ENCODE measurements at regions not wholly inside any gene's neighbourhood (a gene's known extent, or its start where the extent isn't known, plus 50 kb on each side); places are given as distances from the start of the nearest gene placed in this dataset.
A peak's percentile ranks its signal among the peaks of the same experiment; 100 is the strongest.

DNA sequence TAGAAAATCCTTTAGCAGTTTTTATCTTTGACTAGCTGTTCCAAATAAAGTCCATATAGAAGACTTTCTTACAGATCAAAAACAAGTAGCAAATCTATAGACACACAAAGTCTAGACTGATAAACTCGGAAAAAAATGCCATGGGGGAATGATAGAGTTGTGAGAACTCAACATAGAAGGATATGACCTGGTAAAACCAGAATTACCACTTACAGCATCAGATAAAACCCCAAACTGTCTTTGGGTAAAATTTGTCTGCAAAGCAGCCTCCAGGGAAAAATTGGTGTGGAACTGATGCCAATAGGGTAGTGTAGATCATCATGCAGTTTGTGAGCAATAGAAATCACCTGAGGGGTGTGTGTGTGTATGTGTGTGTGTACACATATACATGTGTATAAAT, 579.1 kb downstream of the SPOCK3 start:
- no peaks in the 10 kb centered on the region for H3K79me2 ChIP-seq (ENCODE audit: insufficient read depth, low read length)
- H2AFZ ChIP-seq (ENCODE audit: low read depth, low read length), result no peak overlapping the region
- H4K20me1 ChIP-seq (ENCODE audit: insufficient read depth, low read length), result no peaks in the 10 kb centered on the region
- H3K27ac Mint-ChIP-seq (ENCODE audit: unreplicated experiment), result no peak overlapping the region
- H3K36me3 Mint-ChIP-seq (ENCODE audit: low read depth, unreplicated experiment), result no peaks in the 10 kb centered on the region
- H3K4me1 ChIP-seq (ENCODE audit: insufficient read depth, low read length), result no peaks in the 10 kb centered on the region
- H3K4me2 ChIP-seq (ENCODE audit: low read length), result no peak overlapping the region
- FAIRE-seq (no peak), DNase-seq (ENCODE audit: low read depth) (no peak)
- no peaks in the 10 kb centered on the region for H3K9me3 ChIP-seq (ENCODE audit: insufficient read depth, low read depth, low read length)
- H3K36me3 ChIP-seq (ENCODE audit: insufficient read depth, low read length), result no peaks in the 10 kb centered on the region
- H3K27me3 ChIP-seq (ENCODE audit: insufficient read depth, low read length), result no peaks in the 10 kb centered on the region
- no peaks in the 10 kb centered on the region for H3K9me3 Mint-ChIP-seq (ENCODE audit: unreplicated experiment)
- no peaks in the 10 kb centered on the region for H3K27me3 Mint-ChIP-seq (ENCODE audit: low read depth, unreplicated experiment)
- TF ChIP-seq, protein P1, sequence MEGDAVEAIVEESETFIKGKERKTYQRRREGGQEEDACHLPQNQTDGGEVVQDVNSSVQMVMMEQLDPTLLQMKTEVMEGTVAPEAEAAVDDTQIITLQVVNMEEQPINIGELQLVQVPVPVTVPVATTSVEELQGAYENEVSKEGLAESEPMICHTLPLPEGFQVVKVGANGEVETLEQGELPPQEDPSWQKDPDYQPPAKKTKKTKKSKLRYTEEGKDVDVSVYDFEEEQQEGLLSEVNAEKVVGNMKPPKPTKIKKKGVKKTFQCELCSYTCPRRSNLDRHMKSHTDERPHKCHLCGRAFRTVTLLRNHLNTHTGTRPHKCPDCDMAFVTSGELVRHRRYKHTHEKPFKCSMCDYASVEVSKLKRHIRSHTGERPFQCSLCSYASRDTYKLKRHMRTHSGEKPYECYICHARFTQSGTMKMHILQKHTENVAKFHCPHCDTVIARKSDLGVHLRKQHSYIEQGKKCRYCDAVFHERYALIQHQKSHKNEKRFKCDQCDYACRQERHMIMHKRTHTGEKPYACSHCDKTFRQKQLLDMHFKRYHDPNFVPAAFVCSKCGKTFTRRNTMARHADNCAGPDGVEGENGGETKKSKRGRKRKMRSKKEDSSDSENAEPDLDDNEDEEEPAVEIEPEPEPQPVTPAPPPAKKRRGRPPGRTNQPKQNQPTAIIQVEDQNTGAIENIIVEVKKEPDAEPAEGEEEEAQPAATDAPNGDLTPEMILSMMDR (IDR thresholded peaks at IDR 0.05; ENCODE audit: insufficient read depth, low read depth, low read length), result no peak
- TF ChIP-seq EZH2 (IDR thresholded peaks at IDR 0.05; ENCODE audit: insufficient read depth, low read length), result no peak
- no peak overlapping the region for H3K4me3 ChIP-seq (ENCODE audit: insufficient read depth, low read depth, low read length)
- H3K4me1 Mint-ChIP-seq (ENCODE audit: low read depth, unreplicated experiment), result peaks cover 11% of the 10 kb centered on the region
- no peak overlapping the region for H3K9ac ChIP-seq (ENCODE audit: low read length)
- no peak overlapping the region for H3K27ac ChIP-seq (ENCODE audit: low read depth, low read length)
- no peak overlapping the region for H3K4me3 Mint-ChIP-seq (ENCODE audit: unreplicated experiment)

DNA sequence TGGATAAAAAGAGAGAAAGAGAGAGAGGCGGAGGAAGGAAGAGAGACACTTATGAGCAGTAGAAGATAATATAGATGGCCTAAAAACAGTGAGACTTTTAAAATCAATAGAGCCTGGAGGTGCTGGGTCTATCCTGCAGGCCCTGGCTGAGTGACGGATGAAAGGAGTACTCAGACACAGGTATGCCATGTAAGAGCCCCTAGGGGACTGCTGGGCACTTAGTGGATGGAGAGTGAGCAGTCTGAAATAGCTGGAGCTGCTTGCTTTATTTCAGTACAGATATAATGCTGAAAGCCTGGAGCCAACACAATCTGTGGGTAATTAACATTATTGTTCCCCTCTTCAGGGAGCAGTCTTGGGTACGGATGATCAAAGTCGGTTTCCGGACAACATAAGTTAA, 578.6 kb downstream of the SPOCK3 start:
- H3K9me3 Mint-ChIP-seq (ENCODE audit: unreplicated experiment), result no peaks in the 10 kb centered on the region
- Histone ChIP-seq H3K27me3 (ENCODE audit: insufficient read depth, low read length) (no peaks in the 10 kb centered on the region), H2AFZ (ENCODE audit: low read depth, low read length) (no peak overlapping the region), H3K4me1 (ENCODE audit: insufficient read depth, low read length) (no peaks in the 10 kb centered on the region), H3K4me2 (ENCODE audit: low read length) (no peak overlapping the region), H3K79me2 (ENCODE audit: insufficient read depth, low read length) (no peaks in the 10 kb centered on the region), H3K9me3 (ENCODE audit: insufficient read depth, low read depth, low read length) (no peaks in the 10 kb centered on the region), H3K4me3 (ENCODE audit: insufficient read depth, low read depth, low read length) (no peak overlapping the region), H3K36me3 (ENCODE audit: insufficient read depth, low read length) (no peaks in the 10 kb centered on the region), H3K27ac (ENCODE audit: low read depth, low read length) (no peak overlapping the region), H3K9ac (ENCODE audit: low read length) (no peak overlapping the region), H4K20me1 (ENCODE audit: insufficient read depth, low read length) (no peaks in the 10 kb centered on the region)
- TF ChIP-seq, protein P1 (IDR thresholded peaks at IDR 0.05; ENCODE audit: insufficient read depth, low read depth, low read length), result no peak
- TF ChIP-seq EZH2 (IDR thresholded peaks at IDR 0.05; ENCODE audit: insufficient read depth, low read length), result no peak
- H3K4me1 Mint-ChIP-seq (ENCODE audit: low read depth, unreplicated experiment), result peaks cover 11% of the 10 kb centered on the region
- DNase-seq (ENCODE audit: low read depth) (no peak), FAIRE-seq (no peak)
- no peak overlapping the region for H3K27ac Mint-ChIP-seq (ENCODE audit: unreplicated experiment)
- H3K36me3 Mint-ChIP-seq (ENCODE audit: low read depth, unreplicated experiment), result no peaks in the 10 kb centered on the region
- H3K27me3 Mint-ChIP-seq (ENCODE audit: low read depth, unreplicated experiment), result no peaks in the 10 kb centered on the region
- H3K4me3 Mint-ChIP-seq (ENCODE audit: unreplicated experiment), result no peak overlapping the region

- Mint-ChIP-seq H3K36me3 (ENCODE audit: low read depth, unreplicated experiment) (no peaks in the 10 kb centered on the region), H3K9me3 (ENCODE audit: unreplicated experiment) (no peaks in the 10 kb centered on the region), H3K27me3 (ENCODE audit: low read depth, unreplicated experiment) (no peaks in the 10 kb centered on the region), H3K4me3 (ENCODE audit: unreplicated experiment) (no peak overlapping the region), H3K4me1 (ENCODE audit: low read depth, unreplicated experiment) (peaks cover 11% of the 10 kb centered on the region), H3K27ac (ENCODE audit: unreplicated experiment) (peak overlapping the region; percentile 38)
- Histone ChIP-seq H3K4me3 (ENCODE audit: insufficient read depth, low read depth, low read length) (no peak overlapping the region), H3K4me1 (ENCODE audit: insufficient read depth, low read length) (no peaks in the 10 kb centered on the region), H3K9ac (ENCODE audit: low read length) (no peak overlapping the region), H3K27ac (ENCODE audit: low read depth, low read length) (no peak overlapping the region), H3K4me2 (ENCODE audit: low read length) (peak overlapping the region; percentile 7), H3K27me3 (ENCODE audit: insufficient read depth, low read length) (no peaks in the 10 kb centered on the region), H4K20me1 (ENCODE audit: insufficient read depth, low read length) (no peaks in the 10 kb centered on the region), H2AFZ (ENCODE audit: low read depth, low read length) (no peak overlapping the region), H3K9me3 (ENCODE audit: insufficient read depth, low read depth, low read length) (no peaks in the 10 kb centered on the region), H3K36me3 (ENCODE audit: insufficient read depth, low read length) (no peaks in the 10 kb centered on the region), H3K79me2 (ENCODE audit: insufficient read depth, low read length) (no peaks in the 10 kb centered on the region)
- FAIRE-seq, result no peak
- TF ChIP-seq EZH2 (IDR thresholded peaks at IDR 0.05; ENCODE audit: insufficient read depth, low read length), result no peak
- TF ChIP-seq, protein P1 (IDR thresholded peaks at IDR 0.05; ENCODE audit: insufficient read depth, low read depth, low read length), result no peak
- peak; percentile 74 for DNase-seq (ENCODE audit: low read depth)
Measured at GRCh38 chr4:166657261-166657660, 577.0 kb downstream of the SPOCK3 start.

Measured in astrocyte (in vitro differentiated cells and primary cell).